ENCODE measurements at regions not wholly inside any gene's neighbourhood (a gene's known extent, or its start where the extent isn't known, plus 50 kb on each side); places are given as distances from the start of the nearest gene placed in this dataset.

DNA sequence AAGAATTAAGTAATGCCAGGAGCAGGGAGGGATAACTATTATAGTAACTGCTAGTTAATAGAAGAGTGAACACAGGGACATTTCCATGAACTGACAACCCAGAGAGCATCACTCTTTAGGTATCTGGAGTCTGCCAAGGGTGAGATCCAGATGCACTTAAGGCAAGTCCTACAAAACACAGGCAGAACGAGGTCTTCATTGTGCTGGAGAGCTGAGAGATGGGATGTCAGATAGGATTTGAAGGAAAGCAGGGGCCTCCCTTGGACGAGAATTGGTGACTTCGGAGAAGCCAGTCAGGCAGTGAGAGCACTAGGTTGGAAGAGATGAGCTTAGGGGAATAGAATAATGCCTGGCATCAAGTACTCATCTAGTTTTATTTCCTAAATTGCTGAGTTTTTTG, 684.5 kb downstream of the GATA3 start:
- Histone ChIP-seq H3K36me3 (ENCODE audit: control insufficient read depth in 4 of 4, insufficient read depth in 3 of 4, low read depth in 1 of 4, low read length in 3 of 4) (no peaks in the 10 kb centered on the region), H3K4me1 (ENCODE audit: control insufficient read depth in 4 of 4, insufficient read depth in 4 of 4, low read length in 3 of 4) (no peaks in the 10 kb centered on the region), H3K27me3 (ENCODE audit: control insufficient read depth in 4 of 4, insufficient read depth in 4 of 4, low read length in 3 of 4) (no peaks in the 10 kb centered on the region), H3K4me3 (ENCODE audit: low read depth in 1 of 3, low read length in 3 of 3) (no peak overlapping the region), H3K9me3 (ENCODE audit: control insufficient read depth in 4 of 4, low read length in 3 of 4) (peaks cover 0 to 3% (median 0%) of the 10 kb centered on the region in 4 donors), H3K9ac (ENCODE audit: low read depth in 1 of 2, low read length in 2 of 2) (no peak overlapping the region), H3K27ac (ENCODE audit: low read depth in 1 of 2, low read length in 2 of 2) (no peak overlapping the region)
- DNase-seq (ENCODE audit: low spot score), result no peak
- 42% methylated on average over 3 of the region's 3 CpGs for WGBS
- no peak for TF ChIP-seq FOXA2 (IDR thresholded peaks at IDR 0.05)
- no peak for TF ChIP-seq GABPA (IDR thresholded peaks at IDR 0.05 in 1 of 2, conservative IDR thresholded peaks at IDR 0.05 in 1 of 2)

- no peaks in the 10 kb centered on the region for H3K4me1 ChIP-seq (ENCODE audit: control insufficient read depth in 4 of 4, insufficient read depth in 4 of 4, low read length in 3 of 4)
- no peaks in the 10 kb centered on the region for H3K9me3 ChIP-seq (ENCODE audit: control insufficient read depth in 4 of 4, low read length in 3 of 4)
- H3K9ac ChIP-seq (ENCODE audit: low read depth in 1 of 2, low read length in 2 of 2), result no peak overlapping the region
- WGBS, result 59% methylated on average over 7 of the region's 7 CpGs
- H3K27ac ChIP-seq (ENCODE audit: low read depth in 1 of 2, low read length in 2 of 2), result no peak overlapping the region
- no peaks in the 10 kb centered on the region for H3K36me3 ChIP-seq (ENCODE audit: control insufficient read depth in 4 of 4, insufficient read depth in 3 of 4, low read depth in 1 of 4, low read length in 3 of 4)
- H3K4me3 ChIP-seq (ENCODE audit: low read depth in 1 of 3, low read length in 3 of 3), result no peak overlapping the region
- H3K27me3 ChIP-seq (ENCODE audit: control insufficient read depth in 4 of 4, insufficient read depth in 4 of 4, low read length in 3 of 4), result no peaks in the 10 kb centered on the region
- no peak for DNase-seq (ENCODE audit: low spot score)
- TF ChIP-seq ZBTB33 (IDR thresholded peaks at IDR 0.05), result no peak
- TF ChIP-seq NR2F2 (IDR thresholded peaks at IDR 0.05), result no peak
- TF ChIP-seq TAF1 (conservative IDR thresholded peaks at IDR 0.05), result no peak
- no peak for TF ChIP-seq JUND (IDR thresholded peaks at IDR 0.05)
- no peak for TF ChIP-seq ATF3 (IDR thresholded peaks at IDR 0.05)
- TF ChIP-seq, protein P1, sequence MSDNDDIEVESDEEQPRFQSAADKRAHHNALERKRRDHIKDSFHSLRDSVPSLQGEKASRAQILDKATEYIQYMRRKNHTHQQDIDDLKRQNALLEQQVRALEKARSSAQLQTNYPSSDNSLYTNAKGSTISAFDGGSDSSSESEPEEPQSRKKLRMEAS (IDR thresholded peaks at IDR 0.05), result no peak
These were observed 697.8 kb downstream of the GATA3 start for GRCh38 chr10:8752146-8752843.

GRCh38 chr10:8758029-8758428, 703.5 kb downstream of the GATA3 start:
- no peaks in the 10 kb centered on the region for H3K4me1 ChIP-seq (ENCODE audit: control insufficient read depth in 4 of 4, insufficient read depth in 4 of 4, low read length in 3 of 4)
- 31% methylated on average over 4 of the region's 4 CpGs for WGBS
- DNase-seq (ENCODE audit: low spot score), result no peak
- no peak overlapping the region for H3K27ac ChIP-seq (ENCODE audit: low read depth in 1 of 2, low read length in 2 of 2)
- no peaks in the 10 kb centered on the region for H3K36me3 ChIP-seq (ENCODE audit: control insufficient read depth in 4 of 4, insufficient read depth in 3 of 4, low read depth in 1 of 4, low read length in 3 of 4)
- H3K9me3 ChIP-seq (ENCODE audit: control insufficient read depth in 4 of 4, low read length in 3 of 4), result no peaks in the 10 kb centered on the region
- H3K27me3 ChIP-seq (ENCODE audit: control insufficient read depth in 4 of 4, insufficient read depth in 4 of 4, low read length in 3 of 4), result no peaks in the 10 kb centered on the region
- H3K9ac ChIP-seq (ENCODE audit: low read depth in 1 of 2, low read length in 2 of 2), result no peak overlapping the region
- no peak for TF ChIP-seq REST (IDR thresholded peaks at IDR 0.05)
- TF ChIP-seq EGR1 (IDR thresholded peaks at IDR 0.05; ENCODE audit: low read depth in 2 of 2), result no peak
- no peak for TF ChIP-seq ZBTB33 (IDR thresholded peaks at IDR 0.05)
- TF ChIP-seq RXRA (IDR thresholded peaks at IDR 0.05), result no peak
- TF ChIP-seq YY1 (IDR thresholded peaks at IDR 0.05), result no peak
- no peak overlapping the region for H3K4me3 ChIP-seq (ENCODE audit: low read depth in 1 of 3, low read length in 3 of 3)
